Gastroesophageal sphincter (tissue), 4 donors: ENCODE measurements at regions not wholly inside any gene's neighbourhood (a gene's known extent, or its start where the extent isn't known, plus 50 kb on each side); places are given as distances from the start of the nearest gene placed in this dataset.

ENCODE experiments used
- ATAC-seq: fragments of 150-250 bp; one replicate; pipeline ENCODE4 v1.9.1; 2016; ENCODE audit warnings: mild to moderate bottlenecking, moderate library complexity
- H3K27ac ChIP-seq, 4 donors: fragments of 200-600 bp; sonication (generic) in 3 of 4; 1 replicate in 3 of 4; 2 replicates in 1 of 4; pipeline ENCODE4 v1.5.1; 2016 to 2019
- H3K27me3 ChIP-seq: fragments of 200-600 bp; sonication (generic); one replicate; pipeline ENCODE4 v1.5.1; 2019
- H3K36me3 ChIP-seq, 2 donors: fragments of 200-600 bp; sonication (generic); one replicate each; pipeline ENCODE4 v1.5.1; 2019; ENCODE audit warnings: control low read depth in 1 of 2
- H3K4me1 ChIP-seq, 3 donors: fragments of 200-600 bp; sonication (generic); 1 replicate in 2 of 3; 2 replicates in 1 of 3; pipeline ENCODE4 v1.5.1; 2016 to 2019; ENCODE audit warnings: control low read depth in 2 of 3
- H3K4me3 ChIP-seq, 2 donors: fragments of 200-600 bp; sonication (generic); one replicate each; pipeline ENCODE4 v1.5.1; 2019; ENCODE audit warnings: mild to moderate bottlenecking in 1 of 2, moderate library complexity in 1 of 2
- H3K9me3 ChIP-seq, 3 donors: fragments of 200-600 bp; sonication (generic); one replicate each; pipeline ENCODE4 v1.5.1; 2017 to 2019; ENCODE audit warnings: control low read depth in 2 of 3
- CTCF ChIP-seq, 4 experiments: fragments of 200-600 bp in 2 of 4; fragments of 450-650 bp in 2 of 4; sonication (generic) in 1 of 4; IDR thresholded peaks; one replicate each; pipeline ENCODE4 v1.5.1; 2017 to 2019; ENCODE audit warnings: antibody characterized with exemption in 4 of 4, mild to moderate bottlenecking in 2 of 4, moderate library complexity in 2 of 4
- EP300 ChIP-seq: sonication (generic); formaldehyde crosslinking; IDR thresholded peaks from one replicate; pipeline ENCODE4 v1.6.1; 2017; ENCODE audit warnings: antibody characterized with exemption, mild to moderate bottlenecking
- POLR2A ChIP-seq, 2 donors: fragments of 450-650 bp; IDR thresholded peaks; one replicate each; pipeline ENCODE4 v1.6.1; 2017; ENCODE audit warnings: antibody characterized with exemption in 2 of 2, mild to moderate bottlenecking in 2 of 2, moderate library complexity in 1 of 2
- POLR2AphosphoS5 ChIP-seq: sonication (generic); formaldehyde crosslinking; IDR thresholded peaks from one replicate; pipeline ENCODE4 v1.6.1; 2017; ENCODE audit warnings: antibody characterized with exemption
- WGBS, 2 donors: methylation state at CpG; one replicate each; pipeline ENCODE4 v1.1.5; 2018; ENCODE audit warnings: low coverage in 1 of 2; 5-methylcytosine and 5-hydroxymethylcytosine counted together

DNA sequence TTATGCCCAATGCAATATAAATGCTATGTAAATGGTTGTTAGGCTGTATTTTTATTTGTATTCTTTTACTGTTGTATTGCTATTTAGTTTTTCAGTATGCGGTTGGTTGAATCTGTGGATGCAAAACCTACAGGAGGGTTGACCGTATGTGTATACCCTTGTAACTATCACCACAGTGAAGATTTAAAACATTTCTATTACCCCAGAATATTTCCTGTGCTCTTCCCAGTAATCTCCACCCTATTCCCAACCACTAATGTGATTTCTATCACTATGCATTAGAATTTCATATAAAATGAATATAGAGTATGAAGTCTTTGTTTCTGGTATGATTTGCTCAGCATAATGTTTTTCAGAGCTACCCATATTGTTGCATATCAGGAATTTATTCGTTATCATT lies 705.0 kb downstream of the MECOM start:
- Histone ChIP-seq H3K4me3 (no peak overlapping the region), H3K27ac (no peak overlapping the region), H3K36me3 (no peaks in the 10 kb centered on the region), H3K27me3 (no peaks in the 10 kb centered on the region), H3K9me3 (no peaks in the 10 kb centered on the region), H3K4me1 (peaks cover 0 to 3% (median 0%) of the 10 kb centered on the region in 3 donors)
- TF ChIP-seq POLR2A (IDR thresholded peaks at IDR 0.05) (no peak), CTCF (IDR thresholded peaks at IDR 0.05) (no peak), POLR2AphosphoS5 (no peak), EP300 (no peak)
- WGBS, 2 donors = 89 to 97% methylated on average over 3 of the region's 3 CpGs
- ATAC-seq = no peak

- peaks cover 0 to 15% (median 0%) of the 10 kb centered on the region in 3 donors for H3K4me1 ChIP-seq
- no peak for ATAC-seq
- TF ChIP-seq POLR2AphosphoS5 = peak; percentile 74
- no peak for TF ChIP-seq POLR2A (IDR thresholded peaks at IDR 0.05)
Measured at GRCh38 chr3:168956076-168956475, 707.4 kb downstream of the MECOM start.

DNA sequence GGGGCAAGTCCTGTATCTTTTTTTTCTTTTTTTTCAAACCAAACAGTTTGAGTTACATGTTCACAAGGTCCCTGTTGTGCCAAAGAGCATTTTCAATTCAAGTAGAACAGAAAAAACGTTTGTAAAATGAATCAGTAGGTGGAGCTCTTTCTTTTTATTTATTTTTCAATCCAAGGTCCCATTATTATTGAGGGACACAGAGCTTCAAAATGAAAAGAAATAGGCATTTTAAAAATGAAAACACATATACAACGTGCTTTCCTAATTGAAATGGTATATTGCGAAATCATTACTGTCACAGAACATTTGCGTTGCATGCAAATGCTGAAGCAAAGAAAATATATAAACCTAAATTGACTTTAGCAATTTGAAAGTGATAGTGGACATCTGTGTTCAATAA lies 711.0 kb downstream of the MECOM start:
- 12 to 24% methylated on average over 4 of the region's 4 CpGs for WGBS, 2 donors
- no peaks in the 10 kb centered on the region for H3K36me3 ChIP-seq
- TF ChIP-seq EP300 = no peak
- peak; percentile 31 to 45 (median 40) for TF ChIP-seq CTCF (IDR thresholded peaks at IDR 0.05)
- peaks cover 0 to 15% (median 0%) of the 10 kb centered on the region in 3 donors for H3K4me1 ChIP-seq
- no peak for ATAC-seq
- no peaks in the 10 kb centered on the region for H3K27me3 ChIP-seq
- no peaks in the 10 kb centered on the region for H3K9me3 ChIP-seq
- peak overlapping the region; percentile 35 to 48 for H3K4me3 ChIP-seq
- H3K27ac ChIP-seq = peak overlapping the region in 1 of 4 donors; percentile 45

More at GRCh38 chr3:168956076-168956475, 707.4 kb downstream of the MECOM start:
- no peak overlapping the region for H3K27ac ChIP-seq
- no peaks in the 10 kb centered on the region for H3K9me3 ChIP-seq
- H3K36me3 ChIP-seq = no peaks in the 10 kb centered on the region
- 66 to 86% methylated on average over 4 to 7 of the region's 8 CpGs for WGBS, 2 donors
- no peak overlapping the region for H3K4me3 ChIP-seq
- no peaks in the 10 kb centered on the region for H3K27me3 ChIP-seq

DNA sequence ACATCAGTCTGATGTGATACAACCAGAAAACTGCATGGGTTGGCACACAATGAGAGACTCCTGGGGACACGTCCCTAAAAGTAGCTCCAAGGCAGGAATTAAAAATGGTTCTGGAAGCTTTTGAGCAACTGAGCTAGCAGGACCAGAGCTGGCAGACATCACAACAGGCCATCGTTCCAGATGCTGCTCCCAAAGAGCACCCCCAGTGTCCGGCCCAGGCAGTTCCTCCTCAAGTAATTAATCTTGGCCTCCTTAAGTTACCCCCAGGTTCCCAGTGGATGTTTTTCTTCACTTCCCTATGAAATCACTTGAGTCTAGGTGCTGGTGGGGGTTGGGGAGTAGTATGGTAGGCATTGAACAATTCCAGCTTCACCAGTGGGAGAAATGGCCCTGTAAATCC lies 711.6 kb downstream of the MECOM start:
- H3K4me3 ChIP-seq = no peak overlapping the region
- ATAC-seq = no peak
- 40 to 64% methylated on average over 1 to 2 of the region's 3 CpGs for WGBS, 2 donors
- no peaks in the 10 kb centered on the region for H3K27me3 ChIP-seq
- H3K36me3 ChIP-seq = no peaks in the 10 kb centered on the region
- peaks cover 0 to 15% (median 0%) of the 10 kb centered on the region in 3 donors for H3K4me1 ChIP-seq
- no peaks in the 10 kb centered on the region for H3K9me3 ChIP-seq
- H3K27ac ChIP-seq = peak overlapping the region in 1 of 4 donors; percentile 45
- no peak for TF ChIP-seq CTCF (IDR thresholded peaks at IDR 0.05)
- no peak for TF ChIP-seq POLR2AphosphoS5
- no peak for TF ChIP-seq EP300
- no peak for TF ChIP-seq POLR2A (IDR thresholded peaks at IDR 0.05)

DNA sequence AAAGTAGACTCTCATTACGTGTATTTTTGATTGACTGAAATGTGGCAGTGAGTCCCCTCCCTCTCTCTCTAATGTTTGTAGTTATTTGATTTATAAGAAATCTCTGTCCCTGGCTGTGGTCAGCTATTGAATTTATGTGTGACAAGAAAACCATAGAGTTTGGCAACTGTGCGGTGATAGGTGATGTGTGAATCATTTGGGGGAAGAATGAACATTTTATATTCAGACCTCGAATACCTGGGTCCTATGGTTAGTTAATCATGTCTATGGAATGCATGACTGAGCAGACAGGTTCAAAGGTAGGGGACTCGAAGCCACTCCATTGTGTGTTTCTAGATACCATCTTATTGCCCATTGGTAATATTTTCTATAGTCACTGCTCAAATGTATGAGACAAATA lies 712.1 kb downstream of the MECOM start:
- Histone ChIP-seq H3K9me3 (no peaks in the 10 kb centered on the region), H3K36me3 (no peaks in the 10 kb centered on the region), H3K4me3 (no peak overlapping the region), H3K4me1 (peaks cover 0 to 15% (median 0%) of the 10 kb centered on the region in 3 donors), H3K27me3 (no peaks in the 10 kb centered on the region), H3K27ac (no peak overlapping the region)
- no peak for ATAC-seq
- TF ChIP-seq CTCF (IDR thresholded peaks at IDR 0.05) (no peak), POLR2A (IDR thresholded peaks at IDR 0.05) (no peak), POLR2AphosphoS5 (no peak), EP300 (no peak)
- WGBS, 2 donors = 78% methylated on average over 4 of the region's 4 CpGs
